SK-N-SH treated with all-trans-retinoic acid at 6 μM for 48 hours (cell line): ENCODE measurements at regions not wholly inside any gene's neighbourhood (a gene's known extent, or its start where the extent isn't known, plus 50 kb on each side); places are given as distances from the start of the nearest gene placed in this dataset.

Source experiments
- ARNTL ChIP-seq: fragments of 450-650 bp; formaldehyde crosslinking; IDR thresholded peaks from 2 replicates; pipeline ENCODE4 v1.5.0; 2020; ENCODE audit warnings: low read depth, mild to moderate bottlenecking, moderate library complexity, borderline replicate concordance
- BACH2 ChIP-seq: fragments of 250-450 bp; sonication (Bioruptor Pico); IDR thresholded peaks from 2 replicates; pipeline ENCODE4 v1.9.0; 2021; ENCODE audit warnings: mild to moderate bottlenecking, borderline replicate concordance
- RARB ChIP-seq: fragments of 250-450 bp; sonication (Bioruptor Pico); IDR thresholded peaks from 2 replicates; pipeline ENCODE4 v1.8.0; 2021; ENCODE audit warnings: mild to moderate bottlenecking, moderate library complexity
- TOX ChIP-seq: fragments of 250-450 bp; sonication (Bioruptor Pico); IDR thresholded peaks from 2 replicates; pipeline ENCODE4 v1.8.0; 2021; ENCODE audit warnings: mild to moderate bottlenecking, moderate library complexity, borderline replicate concordance
- ZFP30 ChIP-seq: fragments of 450-650 bp; formaldehyde crosslinking; IDR thresholded peaks from 2 replicates; pipeline ENCODE4 v1.5.0; 2022; ENCODE audit warnings: mild to moderate bottlenecking, moderate library complexity
- ZNF70 ChIP-seq: fragments of 450-650 bp; formaldehyde crosslinking; IDR thresholded peaks from 2 replicates; pipeline ENCODE4 v1.5.0; 2020; ENCODE audit warnings: mild to moderate bottlenecking, moderate library complexity
- ZNF8 ChIP-seq: fragments of 450-650 bp; formaldehyde crosslinking; IDR thresholded peaks from 2 replicates; pipeline ENCODE4 v1.5.0; 2020; ENCODE audit warnings: mild to moderate bottlenecking, moderate library complexity
- TF ChIP-seq, protein P1 (sequence below): fragments of 250-450 bp; sonication (Bioruptor Pico); IDR thresholded peaks from 2 replicates; pipeline ENCODE4 v1.5.1; 2021; ENCODE audit warnings: mild to moderate bottlenecking, moderate library complexity

DNA sequence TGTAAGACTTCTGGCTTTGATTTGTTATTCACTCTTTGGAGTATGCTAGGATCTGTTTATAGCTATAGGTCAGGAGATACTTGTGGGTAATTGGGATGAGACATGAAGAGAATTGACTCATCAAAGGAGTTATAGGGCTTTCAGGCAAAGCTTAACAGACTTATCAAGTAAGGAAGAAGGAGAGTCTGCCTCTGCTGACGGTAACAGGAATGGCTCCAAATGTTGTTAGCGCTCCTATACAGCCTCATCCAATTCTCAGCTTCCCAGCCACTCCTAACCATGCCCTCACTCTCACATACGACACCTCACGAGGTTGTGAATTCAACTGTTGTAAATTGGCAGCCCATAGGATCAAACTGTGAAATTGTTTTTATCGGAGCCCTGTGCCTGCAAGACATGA is 140.5 kb downstream of the KCNA5 start:
- TF ChIP-seq, protein P1, sequence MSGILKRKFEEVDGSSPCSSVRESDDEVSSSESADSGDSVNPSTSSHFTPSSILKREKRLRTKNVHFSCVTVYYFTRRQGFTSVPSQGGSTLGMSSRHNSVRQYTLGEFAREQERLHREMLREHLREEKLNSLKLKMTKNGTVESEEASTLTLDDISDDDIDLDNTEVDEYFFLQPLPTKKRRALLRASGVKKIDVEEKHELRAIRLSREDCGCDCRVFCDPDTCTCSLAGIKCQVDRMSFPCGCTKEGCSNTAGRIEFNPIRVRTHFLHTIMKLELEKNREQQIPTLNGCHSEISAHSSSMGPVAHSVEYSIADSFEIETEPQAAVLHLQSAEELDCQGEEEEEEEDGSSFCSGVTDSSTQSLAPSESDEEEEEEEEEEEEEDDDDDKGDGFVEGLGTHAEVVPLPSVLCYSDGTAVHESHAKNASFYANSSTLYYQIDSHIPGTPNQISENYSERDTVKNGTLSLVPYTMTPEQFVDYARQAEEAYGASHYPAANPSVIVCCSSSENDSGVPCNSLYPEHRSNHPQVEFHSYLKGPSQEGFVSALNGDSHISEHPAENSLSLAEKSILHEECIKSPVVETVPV: no peak
- no peak for TF ChIP-seq ZFP30 (CRISPR knock-in tag)
- TF ChIP-seq RARB (CRISPR knock-in tag): no peak
- TF ChIP-seq ZNF8 (CRISPR knock-in tag): no peak
- TF ChIP-seq BACH2: no peak
- TF ChIP-seq TOX (CRISPR knock-in tag): no peak
- no peak for TF ChIP-seq ZNF70 (CRISPR knock-in tag)
- TF ChIP-seq ARNTL (CRISPR knock-in tag): no peak
